GM12878 (cell line): ENCODE measurements at regions not wholly inside any gene's neighbourhood (a gene's known extent, or its start where the extent isn't known, plus 50 kb on each side); places are given as distances from the start of the nearest gene placed in this dataset.

Experiments
- ATAC-seq: fragments of 200-7000 bp; cut with Tn5 transposase; 3 replicates; pipeline ENCODE4 v1.9.1; 2020; ENCODE audit warnings: mild to moderate bottlenecking, moderate library complexity
- BruUV-seq: library from RNA; stranded (reverse); fragments of 400-500 nt; replicated peaks from 2 replicates; lab custom pipeline; 2021; lab: Mats Ljungman, UMichigan
- CTCF ChIA-PET: fragments of 300-600 bp; sonication (Branson Sonifier 250); formaldehyde crosslinking; extraction: SDS; loops from one replicate; lab custom pipeline; 2021; ENCODE audit warnings: inconsistent platforms; lab: Yijun Ruan, JAX
- POLR2A ChIA-PET: fragments of 350-600 bp; formaldehyde crosslinking; extraction: SDS; loops from one replicate; lab custom pipeline; 2021; ENCODE audit warnings: inconsistent platforms; lab: Charles Lee
- RAD21 ChIA-PET: fragments of 300-600 bp; sonication (Branson Sonifier 250); formaldehyde crosslinking; loops from one replicate; lab custom pipeline; 2023; ENCODE audit warnings: antibody characterized with exemption; ENCODE audit not compliant: unreplicated experiment; lab: Charles Lee
- SMC1A ChIA-PET: fragments of 300-600 bp; sonication (Branson Sonifier 250); formaldehyde crosslinking; loops from one replicate; lab custom pipeline; 2023; ENCODE audit not compliant: unreplicated experiment, uncharacterized antibody; lab: Charles Lee
- DNase-seq: peaks from one replicate; pipeline ENCODE4 v3.0.0-alpha.2; 2011; ENCODE audit warnings: low read depth, low spot score
- FAIRE-seq: peaks from 3 replicates; lab custom pipeline; 2011; peaks lifted over from hg19 to GRCh38; lab: Jason Lieb, UNC
- H2AFZ ChIP-seq: 2 replicates; pipeline ENCODE4 v1.6.0; 2011; ENCODE audit warnings: low read depth, low read length, control low read depth; ENCODE audit not compliant: control insufficient read depth
- H3K27ac ChIP-seq: 2 replicates; pipeline ENCODE4 v1.5.1; 2011; ENCODE audit warnings: control low read depth; ENCODE audit not compliant: control insufficient read depth, insufficient read depth
- H3K27me3 ChIP-seq, 2 experiments: replicated peaks in 1 of 2; 2 replicates each; pipeline versions ENCODE4 v1.6.0 to v1.6.1; 2011; ENCODE audit warnings: low read length in 1 of 2; ENCODE audit not compliant: control insufficient read depth in 2 of 2, insufficient read depth in 2 of 2
- H3K36me3 ChIP-seq, 2 experiments: 2 replicates each; pipeline ENCODE4 v1.5.1; 2011; ENCODE audit warnings: low read length in 1 of 2; ENCODE audit not compliant: control insufficient read depth in 2 of 2, insufficient read depth in 2 of 2
- H3K4me1 ChIP-seq: 2 replicates; pipeline ENCODE4 v1.6.1; 2011; ENCODE audit warnings: mild to moderate bottlenecking, low read length, moderate library complexity, mixed read lengths; ENCODE audit not compliant: control insufficient read depth, insufficient read depth
- H3K4me2 ChIP-seq: 2 replicates; pipeline ENCODE4 v1.6.0; 2011; ENCODE audit warnings: control low read depth; ENCODE audit not compliant: control insufficient read depth, insufficient read depth
- H3K4me3 ChIP-seq: fragments of 200-600 bp; sonication (generic); 2 replicates; pipeline ENCODE4 v1.5.1; 2016
- H3K79me2 ChIP-seq: 2 replicates; pipeline ENCODE4 v1.6.0; 2011; ENCODE audit warnings: low read length; ENCODE audit not compliant: control insufficient read depth, insufficient read depth
- H3K9ac ChIP-seq: 2 replicates; pipeline ENCODE4 v1.8.0; 2011; ENCODE audit warnings: low read length, control low read depth, mixed read lengths; ENCODE audit not compliant: control insufficient read depth, insufficient read depth
- H3K9me3 ChIP-seq: replicated peaks from 3 replicates; pipeline ENCODE4 v1.5.1; 2011; ENCODE audit warnings: mild to moderate bottlenecking, low read length; ENCODE audit not compliant: control insufficient read depth, insufficient read depth
- H4K20me1 ChIP-seq: 2 replicates; pipeline ENCODE4 v1.6.0; 2011; ENCODE audit not compliant: control insufficient read depth, insufficient read depth
- CREM ChIP-seq: IDR thresholded peaks from 2 replicates; pipeline ENCODE4 v1.6.1; 2014; ENCODE audit warnings: antibody characterized with exemption, low read depth
- EZH2 ChIP-seq: IDR thresholded peaks from 2 replicates; pipeline ENCODE4 v1.6.1; 2012; ENCODE audit warnings: low read depth, mild to moderate bottlenecking, control low read depth, inconsistent platforms, low read length, borderline replicate concordance; ENCODE audit not compliant: control insufficient read depth
- FOS ChIP-seq: IDR thresholded peaks from 3 replicates; pipeline ENCODE4 v1.6.1; 2011; ENCODE audit warnings: borderline replicate concordance; ENCODE audit not compliant: insufficient read length; ENCODE audit errors: extremely low read depth
- MXI1 ChIP-seq: fragments of 150-350 bp; IDR thresholded peaks from 2 replicates; pipeline ENCODE4 v1.6.1; 2011; ENCODE audit warnings: low read depth, mild to moderate bottlenecking, inconsistent platforms, low read length, improper control_type of control experiment
- NR2C2 ChIP-seq: IDR thresholded peaks from 2 replicates; pipeline ENCODE4 v1.6.1; 2011; ENCODE audit warnings: borderline replicate concordance, low read depth; ENCODE audit not compliant: control insufficient read depth, insufficient read length
- PAX5 ChIP-seq: IDR thresholded peaks from 2 replicates; pipeline ENCODE4 v1.6.1; 2011; ENCODE audit warnings: low read depth, low read length, borderline replicate concordance
- RBBP5 ChIP-seq: fragments of 200-600 bp; sonication (generic); conservative IDR thresholded peaks from 2 replicates; pipeline ENCODE4 v1.6.1; 2016
- RFX5 ChIP-seq: IDR thresholded peaks from 2 replicates; pipeline ENCODE4 v1.6.1; 2011; ENCODE audit warnings: low read depth, low read length, improper control_type of control experiment
- SIN3A ChIP-seq: IDR thresholded peaks from 2 replicates; pipeline ENCODE4 v1.6.1; 2012; ENCODE audit warnings: low read depth, low read length, improper control_type of control experiment
- SREBF2 ChIP-seq: IDR thresholded peaks from 2 replicates; pipeline ENCODE4 v1.6.1; 2012; ENCODE audit warnings: mild to moderate bottlenecking, low read length
- TCF7 ChIP-seq: IDR thresholded peaks from 2 replicates; pipeline ENCODE4 v1.6.1; 2014; ENCODE audit warnings: antibody characterized with exemption, borderline replicate concordance
- WGBS: methylation state at CpG from one replicate; pipeline ENCODE4 v1.1.6; 2016; ENCODE audit warnings: low lambda C conversion rate; ENCODE audit not compliant: insufficient replicate concordance, insufficient coverage; ENCODE audit errors: missing lambda C conversion rate; 5-methylcytosine and 5-hydroxymethylcytosine counted together
- in situ Hi-C: fragments of 300-500 bp; cut with MboI; formaldehyde crosslinking; loops from 9 replicates; pipeline ENCODE4 v1.14.3; 2018; ENCODE audit warnings: mixed read lengths
- intact Hi-C: fragments of 100-400 bp; cut with micrococcal nuclease; formaldehyde crosslinking; loops from one replicate; pipeline ENCODE4 v1.14.2; 2022; ENCODE audit not compliant: unreplicated experiment
- TF ChIP-seq, protein P1 (sequence below): fragments of 450-650 bp; IDR thresholded peaks from 2 replicates; pipeline ENCODE4 v1.6.1; 2017; ENCODE audit warnings: mild to moderate bottlenecking
- TF ChIP-seq, protein P2 (sequence below): fragments of 450-650 bp; IDR thresholded peaks from 2 replicates; pipeline ENCODE4 v1.6.1; 2017; ENCODE audit warnings: low read depth, mild to moderate bottlenecking, moderate library complexity

DNA sequence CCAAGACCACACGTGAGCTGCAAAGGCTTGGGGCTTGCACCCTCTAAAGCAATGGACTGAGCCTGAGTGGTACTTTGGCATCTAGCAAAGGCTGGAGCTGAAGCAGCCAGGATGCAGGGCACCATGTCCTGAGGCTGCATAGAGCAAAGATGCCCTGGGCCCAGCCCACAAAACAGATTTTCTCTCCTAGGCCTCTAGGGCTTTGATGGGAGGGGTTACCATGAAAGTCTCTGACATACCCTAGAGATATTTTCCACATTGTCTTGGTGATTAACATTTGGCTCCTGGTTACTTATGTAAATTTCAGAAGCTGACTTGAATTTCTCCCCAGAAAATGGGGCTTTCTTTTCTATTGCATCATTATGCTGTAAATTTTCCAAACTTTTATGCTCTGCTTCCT, 438.3 kb downstream of the SLC16A7 start:
- H3K27ac ChIP-seq, result no peak overlapping the region
- FAIRE-seq (no peak), DNase-seq (no peak), ATAC-seq (no peak)
- ChIA-PET RAD21 (no interaction called here), POLR2A (no interaction called here), CTCF (no interaction called here), SMC1A (no interaction called here)
- no peaks in the 10 kb centered on the region; the same call in 2 of the 3 replicates for H3K9me3 ChIP-seq
- H3K4me2 ChIP-seq, result no peak overlapping the region
- no peak overlapping the region for H2AFZ ChIP-seq
- intact Hi-C loops, result no loop called here
- 5% methylated on average over 1 of the region's 1 CpG for WGBS
- no TSS peak for BruUV-seq
- in situ Hi-C loops, result no loop called here
- no peak for TF ChIP-seq TCF7
- TF ChIP-seq PAX5, result no peak
- TF ChIP-seq SREBF2, result no peak
- no peak for TF ChIP-seq RBBP5
- no peak for TF ChIP-seq RFX5
- TF ChIP-seq NR2C2, result no peak
- TF ChIP-seq CREM, result no peak
- TF ChIP-seq, protein P1, sequence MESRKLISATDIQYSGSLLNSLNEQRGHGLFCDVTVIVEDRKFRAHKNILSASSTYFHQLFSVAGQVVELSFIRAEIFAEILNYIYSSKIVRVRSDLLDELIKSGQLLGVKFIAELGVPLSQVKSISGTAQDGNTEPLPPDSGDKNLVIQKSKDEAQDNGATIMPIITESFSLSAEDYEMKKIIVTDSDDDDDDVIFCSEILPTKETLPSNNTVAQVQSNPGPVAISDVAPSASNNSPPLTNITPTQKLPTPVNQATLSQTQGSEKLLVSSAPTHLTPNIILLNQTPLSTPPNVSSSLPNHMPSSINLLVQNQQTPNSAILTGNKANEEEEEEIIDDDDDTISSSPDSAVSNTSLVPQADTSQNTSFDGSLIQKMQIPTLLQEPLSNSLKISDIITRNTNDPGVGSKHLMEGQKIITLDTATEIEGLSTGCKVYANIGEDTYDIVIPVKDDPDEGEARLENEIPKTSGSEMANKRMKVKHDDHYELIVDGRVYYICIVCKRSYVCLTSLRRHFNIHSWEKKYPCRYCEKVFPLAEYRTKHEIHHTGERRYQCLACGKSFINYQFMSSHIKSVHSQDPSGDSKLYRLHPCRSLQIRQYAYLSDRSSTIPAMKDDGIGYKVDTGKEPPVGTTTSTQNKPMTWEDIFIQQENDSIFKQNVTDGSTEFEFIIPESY, result no peak
- no peak for TF ChIP-seq FOS
- TF ChIP-seq EZH2, result no peak
- TF ChIP-seq, protein P2, sequence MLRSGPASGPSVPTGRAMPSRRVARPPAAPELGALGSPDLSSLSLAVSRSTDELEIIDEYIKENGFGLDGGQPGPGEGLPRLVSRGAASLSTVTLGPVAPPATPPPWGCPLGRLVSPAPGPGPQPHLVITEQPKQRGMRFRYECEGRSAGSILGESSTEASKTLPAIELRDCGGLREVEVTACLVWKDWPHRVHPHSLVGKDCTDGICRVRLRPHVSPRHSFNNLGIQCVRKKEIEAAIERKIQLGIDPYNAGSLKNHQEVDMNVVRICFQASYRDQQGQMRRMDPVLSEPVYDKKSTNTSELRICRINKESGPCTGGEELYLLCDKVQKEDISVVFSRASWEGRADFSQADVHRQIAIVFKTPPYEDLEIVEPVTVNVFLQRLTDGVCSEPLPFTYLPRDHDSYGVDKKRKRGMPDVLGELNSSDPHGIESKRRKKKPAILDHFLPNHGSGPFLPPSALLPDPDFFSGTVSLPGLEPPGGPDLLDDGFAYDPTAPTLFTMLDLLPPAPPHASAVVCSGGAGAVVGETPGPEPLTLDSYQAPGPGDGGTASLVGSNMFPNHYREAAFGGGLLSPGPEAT, result no peak
- no peak for TF ChIP-seq SIN3A
- TF ChIP-seq MXI1, result no peak
- H3K4me3 ChIP-seq, result no peak overlapping the region
- H3K4me1 ChIP-seq, result no peaks in the 10 kb centered on the region
- H3K79me2 ChIP-seq, result no peaks in the 10 kb centered on the region
- H3K27me3 ChIP-seq, result no peaks in the 10 kb centered on the region
- no peaks in the 10 kb centered on the region for H4K20me1 ChIP-seq
- H3K9ac ChIP-seq, result no peak overlapping the region
- no peaks in the 10 kb centered on the region for H3K36me3 ChIP-seq
